Pancreas (tissue), 10 donors: ENCODE measurements at regions not wholly inside any gene's neighbourhood (a gene's known extent, or its start where the extent isn't known, plus 50 kb on each side); places are given as distances from the start of the nearest gene placed in this dataset.

Source experiments
- ATAC-seq, 4 donors: fragments of 200-7000 bp; cut with Tn5 transposase; one replicate each; pipeline versions ENCODE4 v1.8.0 to v1.9.1; 2020; ENCODE audit warnings: mild to moderate bottlenecking in 4 of 4, moderate library complexity in 4 of 4
- DNase-seq, 6 donors: peaks; one replicate each; pipeline ENCODE4 v3.0.0-alpha.2; 2020
- FAIRE-seq: peaks from 2 replicates; lab custom pipeline; 2012; peaks lifted over from hg19 to GRCh38; lab: Jason Lieb, UNC
- H3K27ac ChIP-seq, 4 donors: fragments of 200-600 bp; sonication (generic); 1 replicate in 3 of 4; 2 replicates in 1 of 4; pipeline versions ENCODE4 v1.5.0 to v1.8.0; 2020
- H3K27me3 ChIP-seq, 4 donors: fragments of 200-600 bp; one replicate each; pipeline ENCODE4 v1.8.0; 2021
- H3K36me3 ChIP-seq, 3 donors: fragments of 200-600 bp; sonication (generic) in 1 of 3; one replicate each; pipeline versions ENCODE4 v1.5.0 to v1.8.0; 2020 to 2021
- H3K4me1 ChIP-seq, 3 donors: fragments of 200-600 bp; one replicate each; pipeline ENCODE4 v1.8.0; 2021
- H3K4me3 ChIP-seq, 4 donors: fragments of 200-600 bp; sonication (generic) in 2 of 4; one replicate each; pipeline versions ENCODE4 v1.5.0 to v1.8.0; 2020 to 2021
- H3K9me3 ChIP-seq, 4 donors: fragments of 200-600 bp; one replicate each; pipeline ENCODE4 v1.8.0; 2021
- WGBS, 2 donors: extraction: QIAGEN DNeasy Blood & Tissue Kit; methylation state at CpG; one replicate each; pipeline ENCODE4 v1.1.7; 2013; 5-methylcytosine and 5-hydroxymethylcytosine counted together
- intact Hi-C, 3 donors: fragments of 100-400 bp; cut with DNase I; formaldehyde crosslinking; loops; one replicate each; pipeline versions ENCODE4 v1.11.1 to v1.14.2; 2022
- TF ChIP-seq, protein P1 (sequence below), 4 donors: fragments of 200-600 bp; sonication (generic) in 3 of 4; IDR thresholded peaks; one replicate each; pipeline versions ENCODE4 v1.5.0 to v1.8.0; 2021; ENCODE audit warnings: antibody characterized with exemption in 4 of 4
- donor health status: healthy with polysubstance abuse.
- donor health status: DM: no; HTN: no; CAD: no; lungs with moderate emphysema.
- donor health status: DM: no; HTN: no; CAD: no.
- donor health status: control.
- donor health status: control.
- donor health status: Bipolar disorder and iron deficiency.
- donor health status: DM: yes; HTN: yes; CAD: no.
- donor health status: DM: no; HTN: no; CAD: no.
- donor health status: DM: no; HTN: no; CAD: no.
- donor health status: DM: yes; HTN: yes; CAD: no.

- Histone ChIP-seq H3K36me3 (no peaks in the 10 kb centered on the region), H3K4me1 (no peaks in the 10 kb centered on the region), H3K4me3 (no peak overlapping the region), H3K27ac (no peak overlapping the region), H3K27me3 (no peaks in the 10 kb centered on the region), H3K9me3 (no peaks in the 10 kb centered on the region)
- ATAC-seq (no peak), FAIRE-seq (no peak), DNase-seq (no peak)
- intact Hi-C loops: no loop called here
- TF ChIP-seq, protein P1, sequence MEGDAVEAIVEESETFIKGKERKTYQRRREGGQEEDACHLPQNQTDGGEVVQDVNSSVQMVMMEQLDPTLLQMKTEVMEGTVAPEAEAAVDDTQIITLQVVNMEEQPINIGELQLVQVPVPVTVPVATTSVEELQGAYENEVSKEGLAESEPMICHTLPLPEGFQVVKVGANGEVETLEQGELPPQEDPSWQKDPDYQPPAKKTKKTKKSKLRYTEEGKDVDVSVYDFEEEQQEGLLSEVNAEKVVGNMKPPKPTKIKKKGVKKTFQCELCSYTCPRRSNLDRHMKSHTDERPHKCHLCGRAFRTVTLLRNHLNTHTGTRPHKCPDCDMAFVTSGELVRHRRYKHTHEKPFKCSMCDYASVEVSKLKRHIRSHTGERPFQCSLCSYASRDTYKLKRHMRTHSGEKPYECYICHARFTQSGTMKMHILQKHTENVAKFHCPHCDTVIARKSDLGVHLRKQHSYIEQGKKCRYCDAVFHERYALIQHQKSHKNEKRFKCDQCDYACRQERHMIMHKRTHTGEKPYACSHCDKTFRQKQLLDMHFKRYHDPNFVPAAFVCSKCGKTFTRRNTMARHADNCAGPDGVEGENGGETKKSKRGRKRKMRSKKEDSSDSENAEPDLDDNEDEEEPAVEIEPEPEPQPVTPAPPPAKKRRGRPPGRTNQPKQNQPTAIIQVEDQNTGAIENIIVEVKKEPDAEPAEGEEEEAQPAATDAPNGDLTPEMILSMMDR (IDR thresholded peaks at IDR 0.05): no peak
- WGBS, 2 donors: 49 to 68% methylated on average over 3 of the region's 3 CpGs
Observed at GRCh38 chr2:104140361-104140760, 713.6 kb upstream of the POU3F3 start.

DNA sequence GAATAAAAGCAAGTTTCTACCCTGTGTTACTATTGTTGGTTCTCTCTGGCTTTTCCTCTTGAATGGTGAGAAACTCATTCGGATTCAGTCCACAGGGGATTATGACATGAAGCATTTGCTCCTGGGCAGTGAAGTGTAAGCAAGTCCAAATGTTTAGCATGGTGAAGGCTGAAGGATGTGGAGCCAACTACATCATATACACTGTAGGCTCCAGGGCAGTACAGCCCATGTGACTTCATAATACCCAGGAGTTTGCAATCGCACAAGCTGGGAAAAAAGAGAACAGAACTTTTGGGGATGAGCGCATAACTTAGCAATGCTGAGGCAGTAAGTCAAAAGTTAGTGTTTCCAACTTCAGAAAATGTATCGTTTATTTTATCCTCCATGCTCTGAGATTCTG is 695.7 kb upstream of the POU3F3 start:
- TF ChIP-seq, protein P1 (IDR thresholded peaks at IDR 0.05): no peak
- DNase-seq (no peak), FAIRE-seq (no peak), ATAC-seq (no peak)
- Histone ChIP-seq H3K9me3 (no peaks in the 10 kb centered on the region), H3K27me3 (no peaks in the 10 kb centered on the region), H3K36me3 (no peaks in the 10 kb centered on the region), H3K4me3 (no peak overlapping the region), H3K27ac (no peak overlapping the region), H3K4me1 (no peaks in the 10 kb centered on the region)
- intact Hi-C loops: no loop called here
- WGBS, 2 donors: 67 to 75% methylated on average over 4 of the region's 4 CpGs

- 39 to 65% methylated on average over 2 of the region's 2 CpGs for WGBS, 2 donors
- intact Hi-C loops: no loop called here
- TF ChIP-seq, protein P1 (IDR thresholded peaks at IDR 0.05): no peak
- no peak for FAIRE-seq
- no peak for ATAC-seq
- H3K27ac ChIP-seq: no peak overlapping the region
- no peak for DNase-seq
- H3K27me3 ChIP-seq: no peaks in the 10 kb centered on the region
- no peaks in the 10 kb centered on the region for H3K36me3 ChIP-seq
- no peaks in the 10 kb centered on the region for H3K4me1 ChIP-seq
- no peaks in the 10 kb centered on the region for H3K9me3 ChIP-seq
- H3K4me3 ChIP-seq: no peak overlapping the region
Observed at GRCh38 chr2:104163611-104164130, 690.2 kb upstream of the POU3F3 start.

DNA sequence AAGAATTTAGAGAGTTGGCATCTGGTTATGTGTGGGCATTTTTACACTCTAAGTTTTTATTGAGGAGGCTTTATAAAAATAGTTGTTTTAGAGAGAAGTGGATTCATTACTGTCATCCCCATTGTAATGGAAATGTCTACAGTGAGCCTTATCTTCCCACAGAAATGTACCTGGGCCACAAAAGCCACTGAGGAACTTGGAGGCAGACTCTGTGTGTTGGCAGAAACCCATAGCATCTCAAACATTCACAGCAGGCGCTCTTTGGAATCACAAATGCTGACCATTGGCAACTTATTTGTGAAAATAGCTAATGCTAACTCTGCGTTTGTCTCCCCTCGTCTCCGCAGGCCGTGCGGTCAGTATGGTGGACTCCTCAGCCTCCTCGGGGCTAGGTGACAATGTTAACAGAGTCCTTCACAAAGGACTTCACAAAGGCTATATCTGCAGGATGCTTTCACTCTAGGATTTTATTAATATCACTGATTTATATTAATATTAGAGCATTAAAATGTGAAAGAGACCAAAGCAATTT is 689.1 kb upstream of the POU3F3 start:
- H3K36me3 ChIP-seq: no peaks in the 10 kb centered on the region
- no peaks in the 10 kb centered on the region for H3K27me3 ChIP-seq
- ATAC-seq: no peak
- H3K9me3 ChIP-seq: no peaks in the 10 kb centered on the region
- intact Hi-C loops: no loop called here
- H3K4me1 ChIP-seq: no peaks in the 10 kb centered on the region
- no peak for FAIRE-seq
- no peak overlapping the region for H3K4me3 ChIP-seq
- no peak overlapping the region for H3K27ac ChIP-seq
- WGBS, 2 donors: 74 to 80% methylated on average over 7 of the region's 7 CpGs
- TF ChIP-seq, protein P1 (IDR thresholded peaks at IDR 0.05): no peak
- DNase-seq: no peak

DNA sequence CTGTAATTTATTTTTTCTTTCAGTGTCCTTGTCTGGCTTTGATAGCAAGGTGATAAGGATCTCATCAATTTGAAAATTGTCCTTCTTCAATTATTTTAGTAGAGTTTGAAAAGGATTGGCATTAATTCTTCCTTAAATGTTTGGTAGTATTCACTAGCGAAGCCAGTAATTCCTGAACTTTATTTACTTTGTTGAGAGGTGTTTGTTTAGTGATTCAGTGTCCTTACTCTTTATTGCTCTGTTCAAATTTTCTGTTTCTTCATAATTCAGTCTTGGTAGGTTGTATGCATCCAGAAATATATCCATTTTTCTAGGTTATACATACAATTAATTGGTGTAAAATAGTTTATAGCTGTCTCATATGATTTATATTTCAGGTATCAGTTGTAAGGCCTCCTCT is 676.7 kb upstream of the POU3F3 start:
- FAIRE-seq (no peak), DNase-seq (no peak), ATAC-seq (no peak)
- Histone ChIP-seq H3K9me3 (peaks cover 0 to 3% (median 0%) of the 10 kb centered on the region in 4 donors), H3K4me1 (no peaks in the 10 kb centered on the region), H3K36me3 (no peaks in the 10 kb centered on the region), H3K27ac (no peak overlapping the region), H3K27me3 (no peaks in the 10 kb centered on the region), H3K4me3 (no peak overlapping the region)
- TF ChIP-seq, protein P1 (IDR thresholded peaks at IDR 0.05): no peak
- intact Hi-C loops: no loop called here
- 20% methylated on average over 1 of the region's 1 CpG for WGBS, 2 donors
